ENCODE measurements at regions not wholly inside any gene's neighbourhood (a gene's known extent, or its start where the extent isn't known, plus 50 kb on each side); places are given as distances from the start of the nearest gene placed in this dataset.
"Not testable (repeated sequence)": the region's sequence is repeated elsewhere in the genome, so short reads cannot be mapped to it uniquely, and the experiment has no call there.

GRCh38 chr3:130151555-130151954, 69.9 kb downstream of the ALG1L2 start:
- H3K9me3 ChIP-seq; H3K4me1 ChIP-seq; H3K4me3 ChIP-seq; intact Hi-C loops (cut with DNase I); H3K27me3 ChIP-seq; H3K27ac ChIP-seq; H3K36me3 ChIP-seq; DNase-seq: not testable (repeated sequence)
- 95 to 96% methylated on average over 4 of the region's 4 CpGs for WGBS, 2 donors

GRCh38 chr3:130153247-130153646, 71.6 kb downstream of the ALG1L2 start:
- H3K27me3 ChIP-seq; H3K9me3 ChIP-seq; H3K36me3 ChIP-seq; H3K4me3 ChIP-seq; intact Hi-C loops (cut with DNase I); DNase-seq; H3K4me1 ChIP-seq; H3K27ac ChIP-seq: not testable (repeated sequence)
- 80 to 86% methylated on average over 4 to 8 of the region's 8 CpGs for whole genome bisulfite sequencing, 2 donors

- H3K4me3 ChIP-seq; H3K4me1 ChIP-seq; H3K27ac ChIP-seq; H3K27me3 ChIP-seq; DNase-seq; H3K9me3 ChIP-seq; intact Hi-C loops (cut with DNase I); H3K36me3 ChIP-seq: not testable (repeated sequence)
- no CpG with 5 or more reads among the region's 4 CpGs for WGBS, 2 donors
Measured at GRCh38 chr3:130155464-130155863, 73.8 kb downstream of the ALG1L2 start.

- H3K4me1 ChIP-seq; DNase-seq; H3K27me3 ChIP-seq; intact Hi-C loops (cut with DNase I); H3K36me3 ChIP-seq; H3K9me3 ChIP-seq; H3K4me3 ChIP-seq; H3K27ac ChIP-seq: not testable (repeated sequence)
- 67% methylated on average over 1 of the region's 4 CpGs; no CpG with 5 or more reads in 1 of the 2 donors for WGBS, 2 donors
Measured at GRCh38 chr3:130166856-130167255, 85.2 kb downstream of the ALG1L2 start.

- DNase-seq; H3K27ac ChIP-seq; intact Hi-C loops (cut with DNase I); H3K27me3 ChIP-seq; H3K9me3 ChIP-seq; H3K4me3 ChIP-seq; H3K4me1 ChIP-seq; H3K36me3 ChIP-seq: not testable (repeated sequence)
- WGBS, 2 donors: 77% methylated on average over 4 of the region's 4 CpGs; no CpG with 5 or more reads in 1 of the 2 donors
Measured at GRCh38 chr3:130175195-130175594, 93.6 kb downstream of the ALG1L2 start.

- H3K9me3 ChIP-seq; DNase-seq; intact Hi-C loops (cut with DNase I); H3K27ac ChIP-seq; H3K4me3 ChIP-seq; H3K36me3 ChIP-seq; H3K27me3 ChIP-seq: not testable (repeated sequence)
- peaks cover 0 to 10% (median 4%) of the 10 kb centered on the region in 3 donors for H3K4me1 ChIP-seq
- WGBS, 2 donors: 62 to 64% methylated on average over 10 to 12 of the region's 13 CpGs
Measured at GRCh38 chr3:130176476-130177256, 95.0 kb downstream of the ALG1L2 start.

DNA sequence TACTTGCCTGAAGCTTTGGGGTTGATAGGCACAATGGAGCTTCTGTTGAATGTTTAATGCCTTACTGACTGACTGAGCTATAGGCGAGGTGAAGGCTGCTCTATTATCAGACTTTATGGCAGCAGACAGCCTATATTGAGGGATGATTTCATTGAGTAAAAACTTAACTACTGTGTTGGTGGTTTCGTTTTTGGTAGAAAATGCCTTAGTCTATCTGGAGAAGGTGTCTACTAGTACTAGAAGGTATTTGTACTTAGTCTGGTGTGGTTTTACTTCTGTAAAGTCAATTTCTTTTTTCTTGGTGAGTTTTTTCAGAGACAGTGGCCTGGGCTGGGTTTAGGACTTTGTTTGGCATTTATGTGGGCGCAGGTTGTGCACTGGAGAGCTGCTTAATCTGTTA, 97.2 kb downstream of the ALG1L2 start:
- H3K4me1 ChIP-seq: peaks cover 0 to 10% (median 4%) of the 10 kb centered on the region in 3 donors
- H3K36me3 ChIP-seq; intact Hi-C loops (cut with DNase I); H3K27ac ChIP-seq; H3K27me3 ChIP-seq; H3K4me3 ChIP-seq; H3K9me3 ChIP-seq; DNase-seq: not testable (repeated sequence)
- 56 to 82% methylated on average over 2 of the region's 3 CpGs for WGBS, 2 donors

DNA sequence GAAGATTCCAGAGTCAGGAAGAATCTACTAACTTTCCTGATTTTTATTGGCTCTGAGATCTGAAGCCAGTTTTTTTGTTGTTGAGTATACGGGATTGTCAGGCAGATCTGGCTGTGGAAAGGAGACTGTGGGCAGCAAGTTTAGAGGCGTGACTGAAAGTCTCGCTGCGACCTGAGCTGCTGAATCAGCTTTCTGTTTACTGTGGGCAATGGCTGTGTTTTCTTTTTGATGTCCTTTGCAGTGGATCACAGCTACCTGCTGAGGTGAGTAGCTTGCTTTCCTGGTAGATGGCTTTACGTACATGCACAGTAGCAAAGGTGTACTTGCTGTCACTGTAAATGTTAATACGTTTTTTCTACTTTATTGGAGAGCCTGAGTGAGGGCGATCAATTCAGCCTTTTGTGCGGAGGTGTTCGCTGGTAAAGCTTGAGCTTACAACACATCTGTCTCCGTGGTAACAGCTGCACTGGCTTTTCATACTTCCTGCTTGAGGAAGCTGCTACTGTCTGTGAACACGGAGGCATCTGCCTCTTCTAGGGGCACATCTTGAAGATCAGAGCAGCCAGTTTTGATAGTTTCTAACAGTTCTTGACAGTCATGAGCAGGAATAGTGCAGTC, 97.8 kb downstream of the ALG1L2 start:
- peak overlapping the region in 3 of 4 donors; percentile 15 to 58 (median 29) for H3K4me3 ChIP-seq
- H3K9me3 ChIP-seq; H3K27me3 ChIP-seq; H3K36me3 ChIP-seq; DNase-seq; intact Hi-C loops (cut with DNase I): not testable (repeated sequence)
- H3K4me1 ChIP-seq: peaks cover 0 to 10% (median 4%) of the 10 kb centered on the region in 3 donors
- peak overlapping the region in 1 of 4 donors; percentile 6 for H3K27ac ChIP-seq
- 5 to 10% methylated on average over 9 to 11 of the region's 11 CpGs for WGBS, 2 donors

DNA sequence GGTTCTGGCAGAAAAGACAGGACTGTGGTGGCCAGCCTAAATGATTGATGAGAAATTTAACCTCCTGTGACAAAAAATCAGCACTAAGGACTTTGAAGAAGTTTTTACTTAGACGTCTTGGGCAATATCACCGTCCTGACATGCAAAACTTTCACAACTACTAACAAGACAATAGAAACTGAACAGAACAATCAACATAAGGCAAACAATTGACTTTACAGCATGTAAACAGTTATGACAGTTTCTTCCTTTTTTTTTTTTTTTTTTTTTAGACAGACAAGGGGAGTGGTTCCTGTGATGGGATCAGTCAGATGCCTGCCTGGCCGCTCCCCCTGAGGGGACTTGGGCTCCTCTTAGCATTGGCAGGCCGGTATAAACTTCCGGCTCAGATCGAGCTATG, 100.8 kb downstream of the ALG1L2 start:
- H3K4me3 ChIP-seq; H3K36me3 ChIP-seq; intact Hi-C loops (cut with DNase I); H3K9me3 ChIP-seq; H3K27ac ChIP-seq; DNase-seq; H3K27me3 ChIP-seq: not testable (repeated sequence)
- 15 to 51% methylated on average over 2 to 6 of the region's 6 CpGs for WGBS, 2 donors
- peaks cover 0 to 10% (median 4%) of the 10 kb centered on the region in 3 donors for H3K4me1 ChIP-seq

- H3K36me3 ChIP-seq; intact Hi-C loops (cut with DNase I): not testable (repeated sequence)
- 48 to 58% methylated on average over 5 of the region's 5 CpGs for WGBS, 2 donors
Measured at GRCh38 chr3:130183689-130184088, 102.1 kb downstream of the ALG1L2 start.

GRCh38 chr3:130184152-130185024, 102.8 kb downstream of the ALG1L2 start:
- H3K4me1 ChIP-seq; H3K36me3 ChIP-seq; intact Hi-C loops (cut with DNase I); H3K9me3 ChIP-seq; H3K27ac ChIP-seq; H3K4me3 ChIP-seq; H3K27me3 ChIP-seq; DNase-seq: not testable (repeated sequence)
- 43 to 60% methylated on average over 5 of the region's 5 CpGs for WGBS, 2 donors

More at GRCh38 chr3:130183689-130184088, 102.1 kb downstream of the ALG1L2 start:
- not testable (repeated sequence) for H3K27ac ChIP-seq, H3K27me3 ChIP-seq, H3K9me3 ChIP-seq, DNase-seq, H3K4me3 ChIP-seq
- peaks cover 0 to 10% (median 4%) of the 10 kb centered on the region in 3 donors for H3K4me1 ChIP-seq

GRCh38 chr3:130201272-130201671, 119.6 kb downstream of the ALG1L2 start:
- H3K9me3 ChIP-seq: peaks cover 0 to 11% (median 0%) of the 10 kb centered on the region in 3 donors
- H3K27ac ChIP-seq; H3K4me1 ChIP-seq; intact Hi-C loops (cut with DNase I); H3K4me3 ChIP-seq; DNase-seq; H3K36me3 ChIP-seq; H3K27me3 ChIP-seq: not testable (repeated sequence)
- 20 to 50% methylated on average over 1 of the region's 1 CpG for WGBS, 2 donors
